ENCODE measurements at regions not wholly inside any gene's neighbourhood (a gene's known extent, or its start where the extent isn't known, plus 50 kb on each side); places are given as distances from the start of the nearest gene placed in this dataset.
A peak's percentile ranks its signal among the peaks of the same experiment; 100 is the strongest.
"Not testable (repeated sequence)": the region's sequence is repeated elsewhere in the genome, so short reads cannot be mapped to it uniquely, and the experiment has no call there.

DNA sequence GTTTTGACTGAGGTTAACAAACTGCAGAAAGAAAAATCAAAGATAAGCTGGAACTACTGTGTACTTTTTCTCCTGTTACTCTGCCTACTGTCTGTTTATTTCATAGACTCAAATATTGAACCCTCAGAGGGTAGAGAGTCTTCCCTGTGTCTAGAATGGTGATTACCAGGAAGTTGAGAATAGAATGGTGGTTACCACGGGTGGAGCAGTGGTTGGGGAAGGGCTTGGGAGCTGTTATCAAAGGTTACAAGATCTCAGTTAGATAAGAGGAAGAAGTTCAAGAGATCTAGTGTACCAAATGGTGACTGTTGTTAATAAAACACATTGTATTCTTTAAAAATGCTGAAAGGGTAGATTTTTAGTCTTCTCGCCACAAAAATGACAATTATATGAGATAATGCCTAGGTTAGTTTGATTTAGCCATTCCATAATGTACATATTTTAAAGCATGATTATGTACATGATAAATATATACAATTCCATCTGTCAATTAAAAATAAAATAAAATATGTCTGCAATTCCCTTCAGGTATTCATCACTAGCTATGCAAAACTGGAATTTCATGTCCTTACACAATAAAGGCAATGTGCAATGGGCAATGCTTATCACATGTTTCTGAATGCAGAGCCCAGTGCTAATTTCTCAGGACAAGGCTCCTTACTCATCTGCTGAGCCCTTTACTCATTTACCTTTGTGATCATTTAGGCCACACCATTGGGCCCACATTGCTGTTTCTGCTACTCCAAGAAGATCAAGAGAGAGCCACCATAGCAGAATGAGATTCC lies 474.3 kb upstream of the CAMK1G start:
- FAIRE-seq, result peak; percentile 54
- DNase-seq (ENCODE audit: insufficient read length), result no peak
- TF ChIP-seq POLR2A (IDR thresholded peaks at IDR 0.05; ENCODE audit: low read depth, low read length) (no peak), TAF1 (IDR thresholded peaks at IDR 0.05; ENCODE audit: borderline replicate concordance, low read depth, low read length) (no peak), POLR2AphosphoS5 (IDR thresholded peaks at IDR 0.05; ENCODE audit: low read depth, low read length) (no peak)

DNA sequence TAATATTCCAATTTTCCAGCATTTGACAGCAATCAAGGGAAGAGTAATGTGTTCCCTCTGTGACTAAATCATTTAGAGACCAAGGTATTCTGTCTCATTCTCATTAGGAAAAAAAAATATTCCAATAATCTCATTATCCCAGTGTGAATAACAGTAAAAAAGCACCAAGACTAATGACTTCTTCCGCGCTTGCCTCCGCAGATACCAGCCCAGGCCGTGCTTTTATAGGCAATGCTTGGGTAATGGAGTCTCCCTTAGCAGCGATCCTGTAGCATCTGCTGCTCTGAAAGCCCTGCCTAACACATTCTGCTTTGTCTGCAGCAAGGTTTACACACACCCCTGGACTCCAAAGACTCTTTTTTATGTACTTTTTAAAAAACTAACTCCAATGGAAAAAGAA lies 470.0 kb upstream of the CAMK1G start:
- DNase-seq (ENCODE audit: insufficient read length), result no peak
- no peak for FAIRE-seq
- TF ChIP-seq POLR2AphosphoS5 (IDR thresholded peaks at IDR 0.05; ENCODE audit: low read depth, low read length) (no peak), POLR2A (IDR thresholded peaks at IDR 0.05; ENCODE audit: low read depth, low read length) (no peak), TAF1 (IDR thresholded peaks at IDR 0.05; ENCODE audit: borderline replicate concordance, low read depth, low read length) (no peak)

DNA sequence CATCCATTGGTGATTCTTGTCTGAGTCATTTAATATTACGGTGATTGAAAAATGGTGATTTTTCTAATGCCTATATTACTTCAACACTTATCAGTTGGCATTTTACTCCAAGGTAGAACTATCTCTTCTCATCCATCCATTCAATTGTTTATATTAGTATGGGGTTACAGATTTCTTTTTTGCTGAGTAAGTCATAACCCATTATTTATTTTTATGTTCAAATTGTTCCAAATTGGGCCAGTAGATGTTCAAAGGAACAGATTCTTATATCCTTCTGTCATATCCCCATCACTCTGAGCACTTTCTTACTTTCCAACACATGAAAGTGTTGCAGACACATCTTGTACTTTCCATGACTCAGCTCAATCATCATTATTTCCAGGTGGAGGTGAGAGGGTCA lies 466.8 kb upstream of the CAMK1G start:
- TF ChIP-seq TAF1 (IDR thresholded peaks at IDR 0.05; ENCODE audit: borderline replicate concordance, low read depth, low read length) (no peak), POLR2A (IDR thresholded peaks at IDR 0.05; ENCODE audit: low read depth, low read length) (no peak), POLR2AphosphoS5 (IDR thresholded peaks at IDR 0.05; ENCODE audit: low read depth, low read length) (no peak)
- no peak for DNase-seq (ENCODE audit: insufficient read length)
- no peak for FAIRE-seq

DNA sequence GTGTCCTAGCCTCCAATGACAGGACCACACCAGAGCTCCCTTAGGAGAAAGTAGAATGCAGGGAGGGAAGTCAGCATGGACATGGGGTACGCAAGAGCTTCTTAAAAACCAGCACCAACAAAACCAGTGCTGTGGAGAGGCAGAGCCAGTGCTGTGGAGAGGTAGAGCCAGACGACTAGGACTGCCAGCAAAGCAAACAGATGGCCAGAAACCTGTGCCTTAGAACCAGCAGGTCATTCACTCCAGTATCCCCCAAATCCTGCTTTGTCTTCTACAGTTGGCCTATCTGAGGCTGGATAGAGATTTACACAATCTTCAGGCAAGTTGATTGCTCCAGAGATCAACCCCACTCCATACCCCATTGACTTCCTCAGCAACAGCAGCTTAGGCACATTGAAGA lies 459.9 kb upstream of the CAMK1G start:
- no peak for FAIRE-seq
- DNase-seq (ENCODE audit: insufficient read length), result no peak
- no peak for TF ChIP-seq POLR2A (IDR thresholded peaks at IDR 0.05; ENCODE audit: low read depth, low read length)
- TF ChIP-seq TAF1 (IDR thresholded peaks at IDR 0.05; ENCODE audit: borderline replicate concordance, low read depth, low read length), result no peak
- TF ChIP-seq POLR2AphosphoS5 (IDR thresholded peaks at IDR 0.05; ENCODE audit: low read depth, low read length), result no peak

DNA sequence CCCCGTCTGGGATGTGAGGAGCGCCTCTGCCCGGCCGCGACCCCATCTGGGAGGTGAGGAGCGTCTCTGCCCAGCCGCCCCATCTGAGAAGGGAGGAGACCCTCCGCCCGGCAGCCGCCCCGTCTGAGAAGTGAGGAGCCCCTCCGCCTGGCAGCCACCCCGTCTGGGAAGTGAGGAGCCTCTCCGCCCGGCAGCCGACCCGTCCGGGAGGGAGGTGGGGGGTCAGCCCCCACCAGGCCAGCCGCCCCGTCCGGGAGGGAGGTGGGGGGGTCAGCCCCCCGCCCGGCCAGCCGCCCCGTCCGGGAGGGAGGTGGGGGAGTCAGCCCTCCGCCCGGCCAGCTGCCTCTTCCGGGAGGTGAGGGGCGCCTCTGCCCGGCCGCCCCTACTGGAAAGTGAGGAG lies 454.4 kb upstream of the CAMK1G start:
- not testable (repeated sequence) for DNase-seq (ENCODE audit: insufficient read length); FAIRE-seq

DNA sequence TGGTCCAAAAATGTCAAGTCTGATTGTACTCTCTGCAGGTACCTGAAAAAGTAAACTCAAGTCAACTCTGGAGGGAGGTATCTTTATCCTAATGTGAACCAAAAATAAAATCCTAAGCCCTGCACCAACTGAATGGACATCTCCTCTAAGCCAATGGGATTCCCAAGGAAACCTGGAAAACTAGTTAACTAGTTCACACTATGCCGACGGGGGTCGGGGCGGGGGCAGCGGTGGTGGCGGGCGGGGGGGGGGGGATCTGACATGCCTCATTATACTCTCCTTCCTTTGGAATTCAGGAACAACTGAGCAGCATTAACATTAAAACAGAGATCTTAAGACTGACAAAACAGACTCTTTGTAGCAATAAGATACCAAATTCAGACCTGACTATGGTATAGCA lies 452.6 kb upstream of the CAMK1G start:
- no peak for DNase-seq (ENCODE audit: insufficient read length)
- no peak for TF ChIP-seq TAF1 (IDR thresholded peaks at IDR 0.05; ENCODE audit: borderline replicate concordance, low read depth, low read length)
- TF ChIP-seq POLR2A (IDR thresholded peaks at IDR 0.05; ENCODE audit: low read depth, low read length), result no peak
- TF ChIP-seq POLR2AphosphoS5 (IDR thresholded peaks at IDR 0.05; ENCODE audit: low read depth, low read length), result no peak
- FAIRE-seq, result no peak

DNA sequence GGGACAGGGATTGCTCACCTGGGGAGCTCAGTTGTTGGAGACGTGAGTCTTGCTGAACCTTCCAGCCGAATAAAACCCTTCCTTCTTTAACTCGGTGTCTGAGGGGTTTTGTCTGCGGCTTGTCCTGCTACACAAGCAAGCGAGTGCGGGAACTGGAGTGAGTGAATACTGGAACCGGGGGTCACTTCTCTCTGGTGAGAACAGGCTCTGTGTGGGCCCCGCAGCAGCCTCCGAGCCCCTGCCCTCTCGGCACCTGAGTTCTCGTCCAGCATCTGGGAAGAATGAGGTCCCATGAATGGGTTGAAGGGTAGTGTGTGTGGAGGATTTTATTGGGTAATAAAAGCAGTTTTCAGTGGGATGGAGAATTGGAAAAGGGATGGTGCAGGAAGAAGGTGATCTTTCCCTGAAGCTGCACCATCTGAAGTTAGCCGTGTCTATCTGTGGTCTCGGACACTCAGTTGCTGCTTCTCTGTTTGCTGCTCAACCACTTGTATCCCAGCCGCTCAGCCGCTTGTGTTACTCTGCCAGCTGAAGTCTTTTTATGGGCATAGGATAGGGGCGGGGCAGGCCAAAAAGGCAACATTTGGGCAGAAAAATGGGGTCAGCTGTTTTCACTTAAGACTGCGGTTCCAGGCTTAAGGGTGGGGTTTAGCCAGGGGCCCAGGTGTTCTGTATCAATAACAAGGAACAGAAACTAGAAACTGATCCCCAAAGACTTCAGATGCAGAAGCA lies 450.6 kb upstream of the CAMK1G start:
- no peak for FAIRE-seq
- TF ChIP-seq TAF1 (IDR thresholded peaks at IDR 0.05; ENCODE audit: borderline replicate concordance, low read depth, low read length) (no peak), POLR2AphosphoS5 (IDR thresholded peaks at IDR 0.05; ENCODE audit: low read depth, low read length) (no peak), POLR2A (IDR thresholded peaks at IDR 0.05; ENCODE audit: low read depth, low read length) (no peak)
- no peak for DNase-seq (ENCODE audit: insufficient read length)

DNA sequence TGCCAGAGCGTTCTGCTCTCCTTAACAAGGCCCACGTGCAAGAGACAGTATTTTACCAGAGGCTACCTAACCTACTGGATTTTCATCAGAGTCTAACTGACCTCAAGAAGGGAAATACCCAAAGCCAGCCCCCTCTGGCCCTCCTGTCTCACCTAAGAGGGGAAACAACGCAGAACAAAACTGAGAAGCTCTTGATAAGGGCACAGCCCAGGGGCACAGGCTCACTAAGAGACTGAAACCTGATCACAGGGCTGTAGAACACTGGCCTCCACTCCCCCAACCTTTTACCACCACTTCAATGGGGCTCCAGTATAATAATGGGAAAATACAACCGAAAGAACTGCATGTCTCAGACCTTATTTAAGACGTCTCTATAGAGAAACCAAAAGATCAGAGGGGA lies 449.5 kb upstream of the CAMK1G start:
- peak; percentile 13 for DNase-seq (ENCODE audit: insufficient read length)
- FAIRE-seq, result peak; percentile 94
- TF ChIP-seq POLR2A (IDR thresholded peaks at IDR 0.05; ENCODE audit: low read depth, low read length) (no peak), POLR2AphosphoS5 (IDR thresholded peaks at IDR 0.05; ENCODE audit: low read depth, low read length) (no peak), TAF1 (IDR thresholded peaks at IDR 0.05; ENCODE audit: borderline replicate concordance, low read depth, low read length) (no peak)

DNA sequence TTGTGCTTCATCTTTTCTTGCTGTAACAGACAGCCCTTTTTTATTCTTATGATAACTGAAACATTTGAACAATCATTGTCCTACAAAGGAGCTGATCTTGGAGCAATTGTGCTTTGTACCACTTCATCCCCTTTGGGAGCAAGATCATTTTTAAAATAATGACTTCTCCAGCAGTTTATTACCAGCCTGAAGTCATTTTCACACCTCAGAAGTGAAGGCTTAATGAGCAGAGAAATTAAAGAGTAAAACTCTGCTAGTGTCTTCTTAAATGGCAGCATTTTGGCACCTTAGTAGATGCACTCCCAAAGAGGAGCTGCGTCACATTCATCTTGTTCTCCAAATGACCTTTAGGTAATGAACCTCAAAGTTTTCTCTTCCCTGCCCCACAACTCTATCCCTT lies 439.6 kb upstream of the CAMK1G start:
- TF ChIP-seq TAF1 (IDR thresholded peaks at IDR 0.05; ENCODE audit: borderline replicate concordance, low read depth, low read length), result no peak
- TF ChIP-seq POLR2AphosphoS5 (IDR thresholded peaks at IDR 0.05; ENCODE audit: low read depth, low read length), result no peak
- no peak for TF ChIP-seq POLR2A (IDR thresholded peaks at IDR 0.05; ENCODE audit: low read depth, low read length)
- no peak for DNase-seq (ENCODE audit: insufficient read length)
- FAIRE-seq, result no peak

DNA sequence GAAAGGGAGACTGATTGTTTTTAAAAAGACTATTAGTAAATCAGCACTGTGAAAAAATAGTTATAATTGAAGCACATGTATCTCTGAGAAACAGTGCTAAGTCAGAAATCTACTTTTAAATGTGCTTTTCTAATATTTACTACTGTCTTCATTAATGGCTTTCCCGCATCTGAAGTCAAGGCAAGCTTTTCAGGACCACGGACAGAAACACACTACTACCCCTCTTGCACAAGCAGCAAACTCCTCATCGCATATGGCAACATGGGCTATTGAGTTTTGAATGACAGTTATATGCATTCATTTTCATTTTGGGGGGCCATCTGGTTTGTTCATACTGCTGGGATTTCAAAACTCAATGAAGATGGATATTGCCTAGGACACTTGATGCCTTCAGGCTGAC lies 433.4 kb upstream of the CAMK1G start:
- FAIRE-seq (peak; percentile 42), DNase-seq (ENCODE audit: insufficient read length) (no peak)
- TF ChIP-seq POLR2A (IDR thresholded peaks at IDR 0.05; ENCODE audit: low read depth, low read length) (no peak), POLR2AphosphoS5 (IDR thresholded peaks at IDR 0.05; ENCODE audit: low read depth, low read length) (no peak), TAF1 (IDR thresholded peaks at IDR 0.05; ENCODE audit: borderline replicate concordance, low read depth, low read length) (no peak)

DNA sequence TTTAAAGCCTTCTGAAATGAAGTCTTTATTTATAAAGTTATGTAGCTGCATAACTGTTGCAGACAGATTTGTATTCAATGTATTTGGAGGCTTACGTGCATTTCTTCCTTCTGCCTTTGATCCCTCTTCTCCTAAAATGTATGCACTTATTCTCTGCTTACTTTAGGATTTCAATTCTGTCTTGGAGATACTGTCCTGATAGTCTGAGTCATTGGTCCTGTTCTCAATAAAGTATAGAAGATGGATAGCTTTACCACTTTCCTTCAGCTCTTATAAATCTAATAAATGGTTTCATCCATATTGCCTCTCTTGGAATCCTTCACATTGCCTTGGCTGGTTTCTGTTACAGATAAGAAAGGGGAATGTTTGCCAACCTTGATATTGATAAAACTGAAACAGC lies 430.1 kb upstream of the CAMK1G start:
- TF ChIP-seq TAF1 (IDR thresholded peaks at IDR 0.05; ENCODE audit: borderline replicate concordance, low read depth, low read length), result no peak
- DNase-seq (ENCODE audit: insufficient read length) (no peak), FAIRE-seq (no peak)

DNA sequence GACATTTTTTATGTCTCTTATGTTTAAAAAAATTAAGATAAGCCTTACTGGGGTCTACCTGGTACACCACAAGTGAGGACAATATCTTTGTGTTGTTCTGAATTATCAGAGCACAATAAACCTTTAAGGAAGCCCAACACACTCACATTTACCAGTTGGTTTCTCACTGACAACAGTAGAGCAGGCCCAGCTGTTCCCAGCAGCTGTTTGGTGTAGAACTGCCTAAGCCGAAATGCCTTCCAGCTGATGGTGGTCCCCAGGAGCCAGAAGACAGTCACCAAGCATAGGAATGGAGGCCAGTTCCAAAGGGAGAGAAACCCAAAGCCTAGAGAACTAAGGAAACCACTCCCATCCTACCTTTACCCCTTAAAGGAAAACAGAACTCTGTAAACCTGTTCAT lies 428.6 kb upstream of the CAMK1G start:
- FAIRE-seq (no peak), DNase-seq (ENCODE audit: insufficient read length) (no peak)
- TF ChIP-seq TAF1 (IDR thresholded peaks at IDR 0.05; ENCODE audit: borderline replicate concordance, low read depth, low read length) (no peak), POLR2A (IDR thresholded peaks at IDR 0.05; ENCODE audit: low read depth, low read length) (no peak), POLR2AphosphoS5 (IDR thresholded peaks at IDR 0.05; ENCODE audit: low read depth, low read length) (no peak)

All from GM12892 (cell line).